ENCODE measurements at regions not wholly inside any gene's neighbourhood (a gene's known extent, or its start where the extent isn't known, plus 50 kb on each side); places are given as distances from the start of the nearest gene placed in this dataset.

GRCh38 chr12:45663455-45663854, 66.1 kb upstream of the ARID2 start:
- BruUV-seq (replicated peaks): no TSS peak
- TF ChIP-seq WIZ (CRISPR knock-in tag; IDR thresholded peaks at IDR 0.05) (no peak), ZNF484 (CRISPR knock-in tag; IDR thresholded peaks at IDR 0.05; ENCODE audit: borderline replicate concordance, low read depth) (no peak), CERS6 (CRISPR knock-in tag; IDR thresholded peaks at IDR 0.05) (no peak), HHEX (CRISPR knock-in tag; IDR thresholded peaks at IDR 0.05) (no peak), ZNF598 (CRISPR knock-in tag; IDR thresholded peaks at IDR 0.05; ENCODE audit: borderline replicate concordance) (no peak), ZNF382 (CRISPR knock-in tag; IDR thresholded peaks at IDR 0.05; ENCODE audit: borderline replicate concordance) (no peak), ZNF577 (CRISPR knock-in tag; IDR thresholded peaks at IDR 0.05; ENCODE audit: borderline replicate concordance, low read depth) (no peak), SOX5 (CRISPR knock-in tag; IDR thresholded peaks at IDR 0.05; ENCODE audit: borderline replicate concordance) (no peak), DPF2 (CRISPR knock-in tag; IDR thresholded peaks at IDR 0.05; ENCODE audit: borderline replicate concordance, low read depth) (no peak), ZBTB43 (CRISPR knock-in tag; conservative IDR thresholded peaks at IDR 0.05) (no peak), NKX3-1 (CRISPR knock-in tag; IDR thresholded peaks at IDR 0.05) (no peak), ZNF432 (CRISPR knock-in tag; IDR thresholded peaks at IDR 0.05; ENCODE audit: borderline replicate concordance) (no peak), ZNF431 (CRISPR knock-in tag; IDR thresholded peaks at IDR 0.05; ENCODE audit: borderline replicate concordance, low read depth) (no peak), GTF3A (CRISPR knock-in tag; conservative IDR thresholded peaks at IDR 0.05) (no peak), ZNF24 (IDR thresholded peaks at IDR 0.05) (no peak), ARID5B (CRISPR knock-in tag; IDR thresholded peaks at IDR 0.05) (no peak), KLF12 (CRISPR knock-in tag; IDR thresholded peaks at IDR 0.05; ENCODE audit: borderline replicate concordance) (no peak), ZBTB46 (CRISPR knock-in tag; IDR thresholded peaks at IDR 0.05; ENCODE audit: borderline replicate concordance) (no peak)
- Histone ChIP-seq H3K9me3 (ENCODE audit: low read length) (no peaks in the 10 kb centered on the region), H3K4me1 (ENCODE audit: insufficient read depth, low read length) (no peaks in the 10 kb centered on the region), H3K36me3 (replicated peaks in 1 of 2; ENCODE audit: control insufficient read depth in 1 of 2, insufficient read depth in 2 of 2, low read length in 2 of 2) (no peaks in the 10 kb centered on the region), H3K9ac (ENCODE audit: insufficient read depth, low read depth, low read length) (no peak overlapping the region), H2AFZ (ENCODE audit: low read length) (no peak overlapping the region), H3K27me3 (ENCODE audit: control insufficient read depth in 1 of 2, insufficient read depth in 2 of 2, low read length in 2 of 2) (no peaks in the 10 kb centered on the region), H3K4me3 (replicated peaks in 1 of 3; ENCODE audit: insufficient read depth in 1 of 3, low read depth in 2 of 3, low read length in 3 of 3) (no peak overlapping the region), H4K20me1 (ENCODE audit: insufficient read depth, low read length) (no peaks in the 10 kb centered on the region), H3K4me2 (ENCODE audit: low read depth, low read length) (no peak overlapping the region), H3K27ac (ENCODE audit: extremely low read length, insufficient read depth, low read length) (no peak overlapping the region), H3K79me2 (ENCODE audit: insufficient read depth, low read length) (no peaks in the 10 kb centered on the region)
- ChIA-PET CTCF (ENCODE audit: low intra/inter-chr PET ratio, low total read pairs) (no interaction called here), POLR2A (no interaction called here)
- no peak for FAIRE-seq
- in situ Hi-C loops (cut with HindIII; ENCODE audit: extremely low pct_ligation_motif_present, low pct_unique_long_range_greater_than_20kb): no loop called here
- WGBS (ENCODE audit: low lambda C conversion rate): 50% methylated on average over 2 of the region's 2 CpGs
- no peak for DNase-seq (ENCODE audit: low spot score)
- intact Hi-C loops (cut with micrococcal nuclease; ENCODE audit: unreplicated experiment): no loop called here
- ATAC-seq: no peak
